HepG2 (cell line): ENCODE measurements at regions not wholly inside any gene's neighbourhood (a gene's known extent, or its start where the extent isn't known, plus 50 kb on each side); places are given as distances from the start of the nearest gene placed in this dataset.

Experiments
- ATAC-seq: fragments of 200-7000 bp; cut with Tn5 transposase; 3 replicates; pipeline ENCODE4 v1.9.1; 2020; ENCODE audit warnings: mild to moderate bottlenecking, moderate library complexity
- BruUV-seq: library from RNA; stranded (reverse); fragments of 400-500 nt; replicated peaks from 2 replicates; lab custom pipeline; 2021; lab: Mats Ljungman, UMichigan
- CTCF ChIA-PET: fragments of 300-600 bp; formaldehyde crosslinking; extraction: SDS; loops from one replicate; lab custom pipeline; 2021; ENCODE audit warnings: low total read pairs, inconsistent platforms, low intra/inter-chr PET ratio; lab: Yijun Ruan, JAX
- POLR2A ChIA-PET: fragments of 350-600 bp; sonication (Branson Sonifier 250); formaldehyde crosslinking; loops from one replicate; lab custom pipeline; 2020; ENCODE audit warnings: antibody characterized with exemption, inconsistent platforms; lab: Yijun Ruan, JAX
- DNase-seq: peaks from one replicate; pipeline ENCODE4 v3.0.0-alpha.2; 2015; ENCODE audit warnings: low spot score
- FAIRE-seq: peaks from 3 replicates; lab custom pipeline; 2011; peaks lifted over from hg19 to GRCh38; lab: Jason Lieb, UNC
- H2AFZ ChIP-seq: one replicate; pipeline ENCODE4 v1.6.1; 2011; ENCODE audit warnings: low read length, inconsistent platforms
- H3K27ac ChIP-seq: fragments of 300-600 bp; 3 replicates; pipeline ENCODE4 v1.8.0; 2011; ENCODE audit warnings: mixed run types, mild to moderate bottlenecking, mixed read lengths, low read length, inconsistent platforms; ENCODE audit not compliant: insufficient read depth; ENCODE audit errors: extremely low read length
- H3K27me3 ChIP-seq, 2 experiments: fragments of 200-600 bp in 1 of 2; 2 replicates in 1 of 2; 3 replicates in 1 of 2; pipeline versions ENCODE4 v1.6.0 to v1.8.0; 2011; ENCODE audit warnings: low read length in 2 of 2, mild to moderate bottlenecking in 2 of 2, moderate library complexity in 2 of 2, inconsistent platforms in 1 of 2; ENCODE audit not compliant: insufficient read depth in 2 of 2, control insufficient read depth in 1 of 2
- H3K36me3 ChIP-seq, 2 experiments: fragments of 200-600 bp in 1 of 2; replicated peaks in 1 of 2; 2 replicates in 1 of 2; 3 replicates in 1 of 2; pipeline versions ENCODE4 v1.5.1 to v1.8.0; 2011; ENCODE audit warnings: low read length in 2 of 2, inconsistent platforms in 1 of 2; ENCODE audit not compliant: insufficient read depth in 2 of 2, control insufficient read depth in 1 of 2
- H3K4me1 ChIP-seq: 2 replicates; pipeline ENCODE4 v1.5.1; 2012; ENCODE audit warnings: low read length, inconsistent platforms; ENCODE audit not compliant: insufficient read depth
- H3K4me2 ChIP-seq: 2 replicates; pipeline ENCODE4 v1.6.0; 2011; ENCODE audit warnings: low read depth, low read length, inconsistent platforms
- H3K4me3 ChIP-seq, 3 experiments: fragments of 200-600 bp in 1 of 3; sonication (generic), shearing (Covaris generic) in 1 of 3; replicated peaks in 1 of 3; 2 replicates each; pipeline ENCODE4 v1.5.1; 2011 to 2016; ENCODE audit warnings: low read length in 3 of 3, inconsistent platforms in 2 of 3, low read depth in 2 of 3, mild to moderate bottlenecking in 2 of 3, control low read depth in 1 of 3, mixed read lengths in 1 of 3; ENCODE audit not compliant: insufficient read depth in 1 of 3
- H3K79me2 ChIP-seq: one replicate; pipeline ENCODE4 v1.6.1; 2011; ENCODE audit warnings: low read length, inconsistent platforms; ENCODE audit not compliant: insufficient read depth
- H3K9ac ChIP-seq: 2 replicates; pipeline ENCODE4 v1.6.0; 2011; ENCODE audit warnings: mild to moderate bottlenecking, low read depth, low read length, inconsistent platforms; ENCODE audit not compliant: insufficient read depth
- H3K9me3 ChIP-seq: 2 replicates; pipeline ENCODE4 v1.5.1; 2012; ENCODE audit warnings: mild to moderate bottlenecking, low read length
- H4K20me1 ChIP-seq: 2 replicates; pipeline ENCODE4 v1.6.0; 2011; ENCODE audit warnings: inconsistent platforms, mild to moderate bottlenecking, low read length, moderate library complexity; ENCODE audit not compliant: insufficient read depth
- CBFB ChIP-seq: sonication (generic); formaldehyde crosslinking; IDR thresholded peaks from 2 replicates; pipeline ENCODE4 v1.4.0; 2020; ENCODE audit warnings: missing genetic modification reagents
- DMTF1 ChIP-seq: sonication (generic); formaldehyde crosslinking; IDR thresholded peaks from 2 replicates; pipeline ENCODE4 v1.4.0; 2020; ENCODE audit warnings: mild to moderate bottlenecking, missing genetic modification reagents
- GATA4 ChIP-seq: sonication (generic); IDR thresholded peaks from 2 replicates; pipeline ENCODE4 v1.6.1; 2016; ENCODE audit warnings: antibody characterized with exemption, low read depth, borderline replicate concordance
- GLMP ChIP-seq: sonication (generic); formaldehyde crosslinking; IDR thresholded peaks from 2 replicates; pipeline ENCODE4 v1.9.0; 2021; ENCODE audit warnings: missing genetic modification reagents, mild to moderate bottlenecking, borderline replicate concordance
- KAT2B ChIP-seq: fragments of 150-350 bp; IDR thresholded peaks from 2 replicates; pipeline ENCODE4 v1.6.1; 2014; ENCODE audit warnings: low read depth, low read length, borderline replicate concordance
- MAFK ChIP-seq, 2 experiments: IDR thresholded peaks in 1 of 2; conservative IDR thresholded peaks in 1 of 2; 2 replicates each; pipeline ENCODE4 v1.6.1; 2011; ENCODE audit warnings: improper control_type of control experiment in 2 of 2, low read length in 2 of 2
- MEF2D ChIP-seq: sonication (generic); formaldehyde crosslinking; IDR thresholded peaks from 2 replicates; pipeline ENCODE4 v1.5.1; 2020; ENCODE audit warnings: mild to moderate bottlenecking, missing genetic modification reagents
- NFYB ChIP-seq: sonication (generic); formaldehyde crosslinking; IDR thresholded peaks from 2 replicates; pipeline ENCODE4 v1.4.0; 2020; ENCODE audit warnings: missing genetic modification reagents
- NR2C2 ChIP-seq: sonication (generic); formaldehyde crosslinking; IDR thresholded peaks from 2 replicates; pipeline ENCODE4 v1.4.0; 2020; ENCODE audit warnings: missing genetic modification reagents, mild to moderate bottlenecking, moderate library complexity, borderline replicate concordance
- SALL1 ChIP-seq: sonication (generic); formaldehyde crosslinking; IDR thresholded peaks from 2 replicates; pipeline ENCODE4 v1.8.0; 2022; ENCODE audit warnings: mild to moderate bottlenecking, missing genetic modification reagents
- SMAD1 ChIP-seq: sonication (generic); formaldehyde crosslinking; IDR thresholded peaks from 2 replicates; pipeline ENCODE4 v1.4.0; 2020; ENCODE audit warnings: missing genetic modification reagents, low read depth, mild to moderate bottlenecking, borderline replicate concordance
- SP1 ChIP-seq, 2 experiments: fragments of 450-650 bp in 1 of 2; sonication (generic) in 1 of 2; formaldehyde crosslinking in 1 of 2; IDR thresholded peaks; 2 replicates each; pipeline versions ENCODE4 v1.4.0 to v1.6.1; 2016 to 2020; ENCODE audit warnings: missing genetic modification reagents in 1 of 2
- TFE3 ChIP-seq: IDR thresholded peaks from 2 replicates; pipeline ENCODE4 v1.6.1; 2016
- ZNF230 ChIP-seq: sonication (generic); formaldehyde crosslinking; IDR thresholded peaks from 2 replicates; pipeline ENCODE4 v1.4.0; 2020; ENCODE audit warnings: mild to moderate bottlenecking, missing genetic modification reagents
- ZNF251 ChIP-seq: sonication (generic); formaldehyde crosslinking; IDR thresholded peaks from 2 replicates; pipeline ENCODE4 v1.9.0; 2021; ENCODE audit warnings: mild to moderate bottlenecking, missing genetic modification reagents
- ZNF414 ChIP-seq: sonication (generic); formaldehyde crosslinking; IDR thresholded peaks from 2 replicates; pipeline ENCODE4 v1.5.0; 2020; ENCODE audit warnings: missing genetic modification reagents
- ZNF569 ChIP-seq: sonication (generic); formaldehyde crosslinking; IDR thresholded peaks from 2 replicates; pipeline ENCODE4 v1.5.0; 2020; ENCODE audit warnings: mild to moderate bottlenecking, missing genetic modification reagents, moderate library complexity, borderline replicate concordance
- ZNF770 ChIP-seq: sonication (generic); formaldehyde crosslinking; IDR thresholded peaks from 2 replicates; pipeline ENCODE4 v1.5.0; 2020; ENCODE audit warnings: mild to moderate bottlenecking, missing genetic modification reagents
- ZNF781 ChIP-seq: sonication (generic); formaldehyde crosslinking; IDR thresholded peaks from 2 replicates; pipeline ENCODE4 v1.5.1; 2020; ENCODE audit warnings: borderline replicate concordance, mild to moderate bottlenecking, missing genetic modification reagents; ENCODE audit errors: not compliant biosample characterization
- in situ Hi-C: cut with HindIII; loops from 2 replicates; pipeline ENCODE4 v1.10.0; 2017; ENCODE audit warnings: low pct_unique_long_range_greater_than_20kb; ENCODE audit not compliant: extremely low pct_ligation_motif_present
- intact Hi-C: fragments of 100-400 bp; cut with micrococcal nuclease; formaldehyde crosslinking; loops from one replicate; pipeline ENCODE4 v1.10.0; 2022; ENCODE audit not compliant: unreplicated experiment

- Histone ChIP-seq H3K4me1 (no peaks in the 10 kb centered on the region), H3K9me3 (no peaks in the 10 kb centered on the region), H3K9ac (no peak overlapping the region), H3K4me2 (no peak overlapping the region), H3K27me3 (no peaks in the 10 kb centered on the region), H3K4me3 (no peak overlapping the region), H3K27ac (no peak overlapping the region), H3K79me2 (no peaks in the 10 kb centered on the region), H2AFZ (no peak overlapping the region), H4K20me1 (no peaks in the 10 kb centered on the region), H3K36me3 (no peaks in the 10 kb centered on the region)
- ChIA-PET CTCF (no interaction called here), POLR2A (no interaction called here)
- in situ Hi-C loops (no loop called here), intact Hi-C loops (no loop called here)
- no peak for FAIRE-seq
- no TSS peak for BruUV-seq
- DNase-seq: no peak
- ATAC-seq: no peak
- TF ChIP-seq NR2C2 (no peak), TFE3 (CRISPR knock-in tag) (no peak), SP1 (IDR thresholded peaks at IDR 0.05) (no peak), SP1 (CRISPR knock-in tag; IDR thresholded peaks at IDR 0.05) (no peak), DMTF1 (CRISPR knock-in tag) (no peak), ZNF251 (CRISPR knock-in tag) (no peak), GATA4 (no peak), MEF2D (CRISPR knock-in tag) (no peak), SALL1 (CRISPR knock-in tag) (no peak), NFYB (no peak), ZNF770 (no peak), CBFB (CRISPR knock-in tag) (no peak), MAFK (conservative IDR thresholded peaks at IDR 0.05 in 1 of 2, IDR thresholded peaks at IDR 0.05 in 1 of 2; ENCODE audit: low read length in 2 of 2) (no peak), GLMP (CRISPR knock-in tag) (no peak), ZNF230 (CRISPR knock-in tag) (no peak), ZNF414 (CRISPR knock-in tag) (no peak), ZNF569 (no peak), SMAD1 (no peak), ZNF781 (no peak), KAT2B (no peak)
These were observed 623.8 kb upstream of the ROBO1 start for GRCh38 chr3:80391573-80391972.
